T-helper 17 cell (primary cell): ENCODE measurements at regions not wholly inside any gene's neighbourhood (a gene's known extent, or its start where the extent isn't known, plus 50 kb on each side); places are given as distances from the start of the nearest gene placed in this dataset.

Experiments
- ATAC-seq: fragments of 150-1000 bp; cut with Tn5 transposase; 2 replicates; pipeline ENCODE4 v1.10.0; 2021; ENCODE audit warnings: mild to moderate bottlenecking, moderate library complexity
- DNase-seq, 3 donors: peaks; one replicate each; pipeline versions ENCODE4 v3.0.0 to v3.0.0-alpha.2; 2020 to 2021
- H3K9me3 ChIP-seq: one replicate; pipeline ENCODE4 v1.7.0; 2013; ENCODE audit warnings: low read length, mild to moderate bottlenecking; ENCODE audit not compliant: control insufficient read depth, poor library complexity, severe bottlenecking
- H3K27ac Mint-ChIP-seq: one replicate; pipeline ENCODE4 v1.8.0; 2022; ENCODE audit warnings: mild to moderate bottlenecking, moderate library complexity, mixed read lengths
- H3K27me3 Mint-ChIP-seq: one replicate; pipeline ENCODE4 v1.8.0; 2022; ENCODE audit warnings: mixed read lengths
- H3K36me3 Mint-ChIP-seq: one replicate; pipeline ENCODE4 v1.8.0; 2022; ENCODE audit warnings: low read depth, mixed read lengths
- H3K4me1 Mint-ChIP-seq: one replicate; pipeline ENCODE4 v1.8.0; 2022; ENCODE audit warnings: mild to moderate bottlenecking, mixed read lengths
- H3K4me3 Mint-ChIP-seq: one replicate; pipeline ENCODE4 v1.8.0; 2022; ENCODE audit warnings: mild to moderate bottlenecking, moderate library complexity, mixed read lengths

DNA sequence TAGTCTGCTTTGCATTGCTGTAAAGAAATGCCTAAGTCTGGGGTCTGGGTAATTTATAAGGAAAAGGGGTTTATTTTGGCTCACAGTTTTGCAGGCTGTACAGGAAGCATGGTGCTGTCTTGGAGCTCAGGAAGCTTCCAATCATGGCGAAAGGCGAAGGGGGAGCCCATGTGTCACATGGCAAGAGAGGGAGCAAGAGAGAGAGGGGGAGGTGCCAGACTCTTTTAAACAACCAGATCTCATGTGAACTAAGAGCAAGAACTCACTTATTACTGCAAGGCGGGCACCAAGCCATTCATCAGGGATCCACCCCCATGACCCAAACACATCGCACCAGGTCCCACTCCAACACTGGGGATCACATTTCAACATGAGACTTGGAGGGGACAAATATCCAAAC, 148.2 kb upstream of the HS3ST2 start:
- no peak overlapping the region for H3K27ac Mint-ChIP-seq
- H3K9me3 ChIP-seq = no peaks in the 10 kb centered on the region
- H3K36me3 Mint-ChIP-seq = no peaks in the 10 kb centered on the region
- no peak for ATAC-seq
- H3K4me1 Mint-ChIP-seq = no peaks in the 10 kb centered on the region
- DNase-seq = no peak
- no peak overlapping the region for H3K4me3 Mint-ChIP-seq
- no peaks in the 10 kb centered on the region for H3K27me3 Mint-ChIP-seq

DNA sequence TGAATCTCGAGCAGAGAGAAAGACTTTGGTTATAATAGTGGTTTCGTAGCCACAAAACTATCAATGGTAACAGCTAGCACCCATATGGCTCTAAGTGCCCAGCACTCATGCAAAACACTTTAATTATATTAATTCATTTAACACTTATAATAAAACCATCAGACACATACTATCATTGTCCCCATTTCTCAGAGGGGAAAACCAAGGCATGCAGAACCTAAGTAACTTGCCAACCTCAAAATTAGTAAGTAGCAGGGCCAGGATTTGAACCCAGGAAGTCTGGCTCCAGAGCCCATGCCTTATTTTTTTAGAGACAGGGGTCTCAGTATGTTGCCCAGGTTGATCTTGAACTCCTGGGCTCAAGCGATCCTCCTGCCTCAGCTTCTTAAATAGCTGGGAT, 145.6 kb upstream of the HS3ST2 start:
- no peak for ATAC-seq
- no peaks in the 10 kb centered on the region for H3K36me3 Mint-ChIP-seq
- no peaks in the 10 kb centered on the region for H3K4me1 Mint-ChIP-seq

DNA sequence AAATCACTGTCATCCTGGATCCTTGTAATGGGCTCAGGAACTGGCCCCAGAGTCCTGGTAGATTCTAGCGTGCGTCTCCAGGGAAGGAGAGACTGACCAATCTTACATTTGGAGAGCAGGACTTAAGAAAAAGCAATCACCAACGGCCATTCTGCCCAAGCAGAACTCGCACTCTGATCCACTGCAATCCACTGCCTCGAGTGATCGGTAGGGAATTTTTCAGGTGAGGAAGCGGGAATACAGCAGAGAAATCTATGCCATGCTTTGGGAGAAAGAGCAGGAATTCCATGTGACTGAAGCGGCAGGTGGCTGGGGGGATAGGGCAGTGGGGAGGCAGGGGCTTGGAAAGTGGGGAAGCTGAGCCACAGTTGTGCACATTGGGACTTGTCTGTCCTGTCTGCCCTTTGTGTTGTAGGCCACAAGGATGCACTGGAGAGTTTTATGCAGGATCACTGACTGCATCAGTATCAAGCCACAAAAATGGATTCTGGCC, 143.9 kb upstream of the HS3ST2 start:
- H3K27ac Mint-ChIP-seq = no peak overlapping the region
- H3K4me3 Mint-ChIP-seq = no peak overlapping the region
- ATAC-seq (no peak), DNase-seq (no peak)
- H3K36me3 Mint-ChIP-seq = no peaks in the 10 kb centered on the region
- H3K4me1 Mint-ChIP-seq = no peaks in the 10 kb centered on the region
- H3K9me3 ChIP-seq = no peaks in the 10 kb centered on the region
- no peaks in the 10 kb centered on the region for H3K27me3 Mint-ChIP-seq

More for the DNA sequence above, 145.6 kb upstream of the HS3ST2 start:
- no peak for DNase-seq
- H3K27me3 Mint-ChIP-seq = no peaks in the 10 kb centered on the region
- no peaks in the 10 kb centered on the region for H3K9me3 ChIP-seq
- no peak overlapping the region for H3K4me3 Mint-ChIP-seq
- no peak overlapping the region for H3K27ac Mint-ChIP-seq

DNA sequence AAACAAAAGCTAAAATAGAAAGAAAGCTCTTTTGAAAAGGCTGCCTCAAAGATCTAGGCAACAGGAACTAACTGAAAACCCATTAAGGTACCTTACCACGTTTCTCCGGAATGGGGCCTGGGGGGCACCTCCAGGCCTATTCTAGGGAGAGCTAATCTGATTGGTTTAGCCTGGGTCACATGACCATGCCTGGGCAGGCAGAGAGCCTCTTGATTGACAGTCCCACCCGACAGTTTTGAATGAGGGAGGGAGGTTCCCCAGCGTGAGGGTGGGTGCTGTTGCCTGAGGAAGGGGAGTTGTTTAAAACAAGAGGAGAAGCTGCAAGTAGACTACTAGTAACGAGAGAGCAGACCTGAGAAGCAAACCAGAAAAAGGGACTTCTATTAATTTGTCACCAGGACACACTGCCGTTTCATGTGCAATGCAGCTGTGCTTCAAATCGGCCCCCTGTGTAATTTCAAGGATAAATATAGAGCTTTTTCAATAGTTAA, 143.4 kb upstream of the HS3ST2 start:
- H3K27ac Mint-ChIP-seq = no peak overlapping the region
- DNase-seq (no peak), ATAC-seq (no peak)
- no peak overlapping the region for H3K4me3 Mint-ChIP-seq
- H3K4me1 Mint-ChIP-seq = no peaks in the 10 kb centered on the region
- no peaks in the 10 kb centered on the region for H3K9me3 ChIP-seq
- no peaks in the 10 kb centered on the region for H3K27me3 Mint-ChIP-seq
- no peaks in the 10 kb centered on the region for H3K36me3 Mint-ChIP-seq

DNA sequence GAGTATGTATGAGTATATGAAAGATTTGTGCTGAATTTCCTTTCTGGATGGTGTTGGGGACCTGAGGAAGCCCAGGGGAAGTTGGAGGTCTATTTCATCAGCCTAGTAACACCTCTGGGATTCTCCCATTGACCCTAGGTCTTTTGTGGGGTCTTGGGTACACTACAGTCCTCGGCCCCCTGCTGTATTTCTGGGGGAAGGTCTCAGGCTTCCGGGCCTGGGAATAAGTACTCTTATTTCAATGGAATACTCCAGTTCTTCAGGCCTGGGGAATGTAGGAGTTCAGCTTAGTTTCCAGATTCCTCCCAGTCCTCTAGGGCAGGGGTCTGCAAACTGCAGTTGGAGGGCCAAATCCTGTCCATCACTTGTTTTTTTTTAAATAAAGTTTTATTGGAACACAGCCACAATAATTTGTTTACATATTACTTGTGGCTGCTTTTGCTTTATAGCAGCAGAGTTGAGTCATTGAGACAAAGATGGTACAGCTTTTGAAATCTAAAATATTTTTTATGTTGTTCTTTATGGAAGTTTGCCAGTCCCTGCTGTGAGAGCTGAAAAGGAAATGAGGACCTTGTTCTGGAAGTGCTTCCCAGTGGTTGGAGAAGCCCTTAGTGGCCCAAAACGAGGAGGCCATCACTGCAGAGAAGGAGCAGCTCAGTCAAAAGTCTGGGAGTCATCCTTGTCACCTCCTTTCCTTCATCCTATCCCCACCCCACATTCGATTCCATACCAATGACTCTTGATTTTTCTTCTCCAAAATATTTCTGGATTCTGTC, 142.5 kb upstream of the HS3ST2 start:
- no peaks in the 10 kb centered on the region for H3K9me3 ChIP-seq
- ATAC-seq = no peak
- Mint-ChIP-seq H3K27me3 (no peaks in the 10 kb centered on the region), H3K36me3 (no peaks in the 10 kb centered on the region), H3K4me3 (no peak overlapping the region), H3K4me1 (no peaks in the 10 kb centered on the region), H3K27ac (no peak overlapping the region)
- DNase-seq = no peak

DNA sequence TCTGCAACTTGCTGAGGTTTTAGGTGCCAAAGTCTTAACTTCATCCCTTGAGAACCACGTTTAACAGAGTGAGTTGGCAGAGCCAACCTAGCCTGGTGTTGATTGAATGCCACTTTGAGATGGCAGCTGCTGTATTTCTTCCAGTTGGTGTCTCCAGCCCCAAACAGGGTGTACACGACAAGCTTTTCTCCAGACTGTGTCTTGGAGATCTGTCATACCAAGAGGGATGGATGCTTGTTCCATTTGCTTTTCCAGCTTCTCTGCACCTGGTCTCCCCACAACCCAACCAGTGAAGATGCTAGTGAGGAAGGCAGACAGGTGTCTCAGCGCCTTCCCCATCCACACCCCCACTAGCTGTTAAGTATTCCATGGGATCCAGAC, 141.1 kb upstream of the HS3ST2 start:
- Mint-ChIP-seq H3K27ac (no peak overlapping the region), H3K4me1 (no peaks in the 10 kb centered on the region), H3K4me3 (no peak overlapping the region), H3K27me3 (no peaks in the 10 kb centered on the region), H3K36me3 (no peaks in the 10 kb centered on the region)
- ATAC-seq = no peak
- H3K9me3 ChIP-seq = no peaks in the 10 kb centered on the region
- no peak for DNase-seq

DNA sequence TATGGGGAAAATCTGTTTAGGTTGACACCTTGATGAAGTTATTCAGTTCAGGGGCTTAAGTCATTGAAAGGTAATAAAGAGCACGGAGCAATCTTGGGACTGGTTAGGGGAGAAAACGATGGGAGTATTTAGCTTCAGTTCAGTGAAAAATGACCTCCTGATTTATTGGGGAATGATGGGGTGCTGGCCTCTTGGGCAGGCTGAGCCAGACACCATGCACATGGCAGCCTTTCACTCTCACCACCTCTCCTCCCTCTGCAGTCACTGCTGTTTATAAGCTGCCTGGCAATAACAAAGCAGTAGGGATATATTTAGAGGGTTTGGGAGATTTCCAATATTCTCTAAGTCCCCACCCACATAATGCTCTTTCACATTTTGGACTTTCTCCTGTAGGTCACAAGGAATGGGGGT, 140.5 kb upstream of the HS3ST2 start:
- no peaks in the 10 kb centered on the region for H3K4me1 Mint-ChIP-seq
- ATAC-seq = no peak
- no peaks in the 10 kb centered on the region for H3K36me3 Mint-ChIP-seq
- H3K27ac Mint-ChIP-seq = no peak overlapping the region
- H3K27me3 Mint-ChIP-seq = no peaks in the 10 kb centered on the region
- no peak overlapping the region for H3K4me3 Mint-ChIP-seq
- no peaks in the 10 kb centered on the region for H3K9me3 ChIP-seq
- DNase-seq = no peak

DNA sequence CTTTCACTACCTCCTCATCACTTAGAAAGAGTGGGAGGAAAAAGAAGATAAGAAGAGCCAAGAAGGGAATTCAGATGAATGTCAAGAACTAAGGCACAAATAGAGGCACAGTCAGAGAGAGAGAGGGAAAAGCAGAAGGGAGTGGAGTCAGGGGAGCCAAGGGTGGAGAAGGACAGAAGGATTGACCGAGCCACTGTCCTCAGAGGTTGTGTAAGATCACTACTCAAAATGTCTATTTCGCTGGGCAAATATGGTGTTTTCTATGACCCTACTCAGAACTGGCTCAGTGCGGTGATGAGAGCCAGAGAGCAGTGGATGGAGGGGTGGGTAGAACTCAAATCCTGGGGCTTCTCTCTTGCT, 139.2 kb upstream of the HS3ST2 start:
- Mint-ChIP-seq H3K4me3 (no peak overlapping the region), H3K27me3 (no peaks in the 10 kb centered on the region), H3K4me1 (no peaks in the 10 kb centered on the region), H3K36me3 (no peaks in the 10 kb centered on the region), H3K27ac (no peak overlapping the region)
- DNase-seq (no peak), ATAC-seq (no peak)
- H3K9me3 ChIP-seq = no peaks in the 10 kb centered on the region

DNA sequence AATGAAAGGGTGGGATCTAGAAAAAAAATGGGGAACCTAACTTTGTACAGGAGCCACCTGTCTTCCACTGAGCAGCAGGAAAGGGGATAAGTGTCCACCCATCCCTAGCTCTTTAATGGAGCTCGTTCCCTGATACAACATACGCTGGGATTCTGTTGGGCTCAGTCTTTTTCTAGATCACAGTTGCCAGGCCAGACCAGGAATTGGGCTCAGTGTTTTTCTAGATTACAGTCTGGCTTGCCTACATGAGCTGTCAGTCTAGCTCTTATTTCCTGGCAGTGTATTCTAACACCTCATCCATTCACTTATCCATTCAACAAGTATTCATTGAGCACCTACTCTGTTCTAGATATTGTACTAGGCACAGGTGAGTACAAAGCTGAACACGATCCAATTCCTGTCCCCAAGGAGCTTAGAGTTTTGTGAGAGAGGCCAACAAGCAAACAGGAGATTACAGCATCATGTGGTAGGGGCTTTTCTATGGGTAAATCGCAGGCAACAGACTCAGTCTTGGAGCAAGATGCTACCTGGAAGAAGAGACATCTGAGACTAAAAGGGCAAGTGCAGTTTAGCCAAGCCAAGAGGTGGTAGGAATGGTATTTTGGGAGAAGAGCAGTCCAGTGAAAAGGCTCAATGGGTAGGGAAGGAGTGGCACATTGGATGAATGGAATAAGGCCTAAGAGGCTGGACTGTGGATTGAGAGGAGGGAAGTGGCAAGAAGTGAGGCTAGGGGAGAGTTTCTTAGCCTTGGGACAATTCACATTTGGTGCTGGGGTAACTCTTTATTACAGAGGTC, 138.0 kb upstream of the HS3ST2 start:
- no peak for ATAC-seq
- H3K4me3 Mint-ChIP-seq = no peak overlapping the region
- H3K9me3 ChIP-seq = no peaks in the 10 kb centered on the region
- H3K36me3 Mint-ChIP-seq = no peaks in the 10 kb centered on the region
- H3K27me3 Mint-ChIP-seq = no peaks in the 10 kb centered on the region
- H3K4me1 Mint-ChIP-seq = peaks cover under 1% of the 10 kb centered on the region
- DNase-seq = no peak
- H3K27ac Mint-ChIP-seq = no peak overlapping the region

DNA sequence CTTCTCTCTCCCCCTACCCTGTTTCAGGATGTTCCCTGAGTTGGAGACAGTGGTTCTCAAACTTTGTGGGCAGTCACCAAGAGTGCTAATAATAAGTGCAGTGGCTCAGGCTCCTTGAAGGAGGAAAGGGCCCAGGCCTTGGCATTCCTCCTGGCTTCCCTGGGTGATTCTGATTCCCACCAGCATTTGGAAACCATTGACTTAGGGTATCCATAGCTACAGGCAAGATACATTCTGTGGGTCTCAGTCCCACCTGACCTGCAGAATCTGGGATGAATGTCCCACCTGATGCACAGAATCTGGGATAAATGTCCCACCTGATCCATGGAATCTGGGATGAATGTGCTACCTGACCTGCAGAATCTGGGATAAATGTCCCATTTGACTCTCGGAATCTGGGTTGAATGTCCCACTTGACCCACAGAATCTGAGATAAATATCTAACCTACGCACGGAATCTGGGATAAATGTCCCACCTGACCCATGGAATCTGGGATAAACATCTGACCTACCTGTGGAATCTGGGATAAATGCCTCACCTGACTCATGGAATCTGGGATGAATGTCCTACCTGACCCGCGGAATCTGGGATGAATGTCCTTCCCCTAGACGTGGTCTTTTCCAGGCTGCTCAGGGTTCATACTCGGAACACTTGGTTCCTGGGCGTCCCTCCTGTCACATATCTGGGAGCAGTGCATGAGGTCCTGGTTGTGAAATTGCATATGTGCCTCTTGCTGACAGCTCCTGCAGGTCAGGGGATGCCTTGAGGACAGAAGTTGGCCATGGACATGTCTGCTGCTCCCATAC, 136.7 kb upstream of the HS3ST2 start:
- no peak overlapping the region for H3K27ac Mint-ChIP-seq
- no peak overlapping the region for H3K4me3 Mint-ChIP-seq
- no peak for DNase-seq
- H3K9me3 ChIP-seq = no peaks in the 10 kb centered on the region
- H3K36me3 Mint-ChIP-seq = no peaks in the 10 kb centered on the region
- H3K27me3 Mint-ChIP-seq = no peaks in the 10 kb centered on the region
- peaks cover 2% of the 10 kb centered on the region for H3K4me1 Mint-ChIP-seq
- ATAC-seq = no peak

DNA sequence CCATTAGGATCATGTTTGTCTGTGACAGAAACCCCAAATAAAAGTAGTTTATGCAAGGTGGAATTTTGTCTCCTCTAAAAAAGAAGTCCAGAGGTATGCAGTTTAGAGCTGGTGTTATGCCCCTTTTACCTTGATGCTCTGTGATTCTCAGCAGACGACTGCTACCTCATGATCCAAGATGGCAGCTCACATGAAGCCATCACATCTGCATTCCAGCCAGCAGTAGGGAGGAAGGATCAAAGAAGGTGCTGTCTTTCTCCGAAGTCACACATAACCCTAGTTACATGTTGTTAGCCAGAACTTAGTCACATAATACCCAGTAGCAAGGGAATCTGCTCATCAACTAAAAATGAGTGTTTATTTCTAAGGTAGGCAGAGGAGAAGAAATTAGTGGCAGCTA, 135.7 kb upstream of the HS3ST2 start:
- no peak for DNase-seq
- H3K9me3 ChIP-seq = no peaks in the 10 kb centered on the region
- no peak for ATAC-seq

DNA sequence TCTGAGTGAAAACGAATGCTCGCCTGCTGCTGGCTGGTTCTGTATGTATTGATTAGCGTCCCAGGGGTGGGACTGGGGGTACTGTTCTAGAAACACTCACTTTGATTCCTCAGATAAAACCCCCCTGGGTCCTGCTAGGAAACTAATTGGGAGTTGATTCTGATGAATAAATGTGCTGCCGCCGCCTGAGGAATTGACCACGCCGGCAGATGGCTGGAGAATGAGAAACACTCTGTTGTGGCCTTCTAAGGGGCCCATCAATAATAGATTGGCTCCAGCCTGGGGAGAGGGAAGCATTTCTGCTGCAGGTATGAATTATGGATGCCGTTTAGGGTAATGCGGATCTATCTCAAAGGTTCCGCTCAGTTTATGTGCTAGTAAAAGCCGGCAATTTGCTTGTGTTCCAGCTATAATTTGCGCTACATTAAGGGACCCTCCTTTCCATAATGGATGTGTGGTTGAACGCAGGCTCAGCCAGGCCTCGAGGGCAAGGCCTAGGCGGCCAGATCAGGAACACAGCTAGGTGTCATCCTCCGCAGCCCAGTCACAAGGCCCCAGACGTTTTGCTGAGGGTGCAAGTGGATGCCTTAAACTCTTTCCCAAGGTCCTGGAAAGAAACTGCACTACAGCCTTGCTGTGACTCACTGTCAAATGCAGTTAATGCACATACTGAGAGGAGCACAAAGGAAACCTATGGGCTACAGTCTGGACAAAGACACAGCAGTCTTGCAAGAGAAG, 132.2 kb upstream of the HS3ST2 start:
- ATAC-seq (no peak), DNase-seq (no peak)
- Mint-ChIP-seq H3K27ac (no peak overlapping the region), H3K36me3 (peaks cover 2% of the 10 kb centered on the region), H3K4me1 (peaks cover 12% of the 10 kb centered on the region), H3K4me3 (no peak overlapping the region), H3K27me3 (peaks cover 9% of the 10 kb centered on the region)
- no peaks in the 10 kb centered on the region for H3K9me3 ChIP-seq

More for the DNA sequence above, 135.7 kb upstream of the HS3ST2 start:
- H3K36me3 Mint-ChIP-seq = no peaks in the 10 kb centered on the region
- no peak overlapping the region for H3K4me3 Mint-ChIP-seq
- H3K27ac Mint-ChIP-seq = no peak overlapping the region
- peaks cover 2% of the 10 kb centered on the region for H3K4me1 Mint-ChIP-seq
- no peaks in the 10 kb centered on the region for H3K27me3 Mint-ChIP-seq
